ENCODE measurements at regions not wholly inside any gene's neighbourhood (a gene's known extent, or its start where the extent isn't known, plus 50 kb on each side); places are given as distances from the start of the nearest gene placed in this dataset.

- TF ChIP-seq CTCF (IDR thresholded peaks at IDR 0.05) (no peak), POLR2A (IDR thresholded peaks at IDR 0.05) (no peak), EP300 (IDR thresholded peaks at IDR 0.05) (no peak)
Observed at GRCh38 chr6:25165800-25166199, 113.4 kb upstream of the CARMIL1 start.
